Fibroblast of lung (primary cell): ENCODE measurements at regions not wholly inside any gene's neighbourhood (a gene's known extent, or its start where the extent isn't known, plus 50 kb on each side); places are given as distances from the start of the nearest gene placed in this dataset.

Source experiments
- DNase-seq, 2 donors: peaks; one replicate each; pipeline versions ENCODE4 v3.0.0 to v3.0.0-alpha.2; 2010; ENCODE audit warnings: low read depth in 2 of 2
- H2AFZ ChIP-seq: 2 replicates; pipeline ENCODE4 v1.5.1; 2012; ENCODE audit warnings: low read length, control low read depth, inconsistent platforms
- H3K27ac ChIP-seq: 2 replicates; pipeline ENCODE4 v1.5.1; 2011; ENCODE audit warnings: low read length, control low read depth; ENCODE audit not compliant: insufficient read depth
- H3K27me3 ChIP-seq: 2 replicates; pipeline ENCODE4 v1.5.1; 2011; ENCODE audit warnings: mild to moderate bottlenecking, low read length; ENCODE audit not compliant: control insufficient read depth, insufficient read depth
- H3K36me3 ChIP-seq: 2 replicates; pipeline ENCODE4 v1.5.1; 2011; ENCODE audit warnings: low read length; ENCODE audit not compliant: control insufficient read depth, insufficient read depth
- H3K4me1 ChIP-seq: 2 replicates; pipeline ENCODE4 v1.5.1; 2011; ENCODE audit warnings: low read length; ENCODE audit not compliant: control insufficient read depth, insufficient read depth; ENCODE audit errors: extremely low read depth
- H3K4me2 ChIP-seq: 2 replicates; pipeline ENCODE4 v1.5.1; 2011; ENCODE audit warnings: low read length, control low read depth; ENCODE audit not compliant: insufficient read depth; ENCODE audit errors: extremely low read depth
- H3K4me3 ChIP-seq, 4 experiments: fragments of 200-600 bp in 1 of 4; sonication (generic) in 1 of 4; replicated peaks in 1 of 4; 2 replicates each; pipeline ENCODE4 v1.5.1; 2011 to 2016; ENCODE audit warnings: low read length in 4 of 4, low read depth in 3 of 4, mild to moderate bottlenecking in 3 of 4, control low read depth in 2 of 4, inconsistent platforms in 1 of 4, mixed read lengths in 1 of 4; ENCODE audit not compliant: insufficient read depth in 1 of 4; ENCODE audit errors: control extremely low read depth in 1 of 4
- H3K79me2 ChIP-seq: 2 replicates; pipeline ENCODE4 v1.5.1; 2012; ENCODE audit warnings: mild to moderate bottlenecking, low read length, inconsistent platforms; ENCODE audit not compliant: control insufficient read depth, insufficient read depth
- H3K9ac ChIP-seq: 2 replicates; pipeline ENCODE4 v1.5.1; 2011; ENCODE audit warnings: mild to moderate bottlenecking, low read length, control low read depth; ENCODE audit not compliant: insufficient read depth
- H3K9me3 ChIP-seq: 2 replicates; pipeline ENCODE4 v1.5.1; 2012; ENCODE audit warnings: low read depth, low read length; ENCODE audit not compliant: control insufficient read depth, insufficient read depth
- H4K20me1 ChIP-seq: 2 replicates; pipeline ENCODE4 v1.5.1; 2011; ENCODE audit warnings: low read length; ENCODE audit not compliant: control insufficient read depth, insufficient read depth; ENCODE audit errors: extremely low read depth
- EZH2 ChIP-seq: IDR thresholded peaks from 2 replicates; pipeline ENCODE4 v1.5.1; 2012; ENCODE audit warnings: low read length, control low read depth, mild to moderate bottlenecking; ENCODE audit errors: missing control alignments
- TF ChIP-seq, protein P1 (sequence below), 2 donors: IDR thresholded peaks in 1 of 2; conservative IDR thresholded peaks in 1 of 2; 1 replicate in 1 of 2; 2 replicates in 1 of 2; pipeline ENCODE4 v1.5.1; 2011 to 2012; ENCODE audit warnings: low read length in 2 of 2, control low read depth in 1 of 2, inconsistent platforms in 1 of 2, low read depth in 1 of 2, mild to moderate bottlenecking in 1 of 2

- H3K9me3 ChIP-seq: no peaks in the 10 kb centered on the region
- H2AFZ ChIP-seq: no peak overlapping the region
- H3K27me3 ChIP-seq: no peaks in the 10 kb centered on the region
- H3K4me1 ChIP-seq: no peaks in the 10 kb centered on the region
- no peak overlapping the region for H3K4me3 ChIP-seq
- TF ChIP-seq, protein P1, sequence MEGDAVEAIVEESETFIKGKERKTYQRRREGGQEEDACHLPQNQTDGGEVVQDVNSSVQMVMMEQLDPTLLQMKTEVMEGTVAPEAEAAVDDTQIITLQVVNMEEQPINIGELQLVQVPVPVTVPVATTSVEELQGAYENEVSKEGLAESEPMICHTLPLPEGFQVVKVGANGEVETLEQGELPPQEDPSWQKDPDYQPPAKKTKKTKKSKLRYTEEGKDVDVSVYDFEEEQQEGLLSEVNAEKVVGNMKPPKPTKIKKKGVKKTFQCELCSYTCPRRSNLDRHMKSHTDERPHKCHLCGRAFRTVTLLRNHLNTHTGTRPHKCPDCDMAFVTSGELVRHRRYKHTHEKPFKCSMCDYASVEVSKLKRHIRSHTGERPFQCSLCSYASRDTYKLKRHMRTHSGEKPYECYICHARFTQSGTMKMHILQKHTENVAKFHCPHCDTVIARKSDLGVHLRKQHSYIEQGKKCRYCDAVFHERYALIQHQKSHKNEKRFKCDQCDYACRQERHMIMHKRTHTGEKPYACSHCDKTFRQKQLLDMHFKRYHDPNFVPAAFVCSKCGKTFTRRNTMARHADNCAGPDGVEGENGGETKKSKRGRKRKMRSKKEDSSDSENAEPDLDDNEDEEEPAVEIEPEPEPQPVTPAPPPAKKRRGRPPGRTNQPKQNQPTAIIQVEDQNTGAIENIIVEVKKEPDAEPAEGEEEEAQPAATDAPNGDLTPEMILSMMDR (conservative IDR thresholded peaks at IDR 0.05 in 1 of 2, IDR thresholded peaks at IDR 0.05 in 1 of 2; ENCODE audit: low read depth in 1 of 2, low read length in 2 of 2): no peak
- TF ChIP-seq EZH2: no peak
- no peak overlapping the region for H3K4me2 ChIP-seq
- H3K9ac ChIP-seq: no peak overlapping the region
- H3K79me2 ChIP-seq: no peaks in the 10 kb centered on the region
- H3K27ac ChIP-seq: no peak overlapping the region
- H4K20me1 ChIP-seq: no peaks in the 10 kb centered on the region
- no peak for DNase-seq
- no peaks in the 10 kb centered on the region for H3K36me3 ChIP-seq
Measured at GRCh38 chr7:12975412-12975811, 288.0 kb downstream of the ARL4A start.

DNA sequence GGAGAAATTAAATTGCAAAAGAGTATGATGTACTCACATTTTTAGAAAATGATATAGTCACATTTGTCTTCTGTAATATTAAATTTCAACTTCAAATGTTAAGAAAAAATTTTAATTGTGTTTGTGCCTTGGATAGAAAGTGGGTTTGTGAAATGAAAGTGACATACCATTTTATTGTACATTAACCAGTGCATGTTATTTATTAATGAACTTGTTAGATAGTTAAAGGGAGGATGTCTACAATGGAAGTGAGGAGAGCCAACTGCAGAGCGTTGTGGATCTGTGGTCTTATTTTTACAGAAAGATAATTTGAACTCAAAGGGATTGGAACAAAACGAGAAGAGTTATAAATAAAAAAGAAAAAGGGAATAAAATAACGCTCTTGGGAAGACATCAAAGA, 291.7 kb downstream of the ARL4A start:
- Histone ChIP-seq H3K36me3 (no peaks in the 10 kb centered on the region), H3K4me2 (no peak overlapping the region), H2AFZ (no peak overlapping the region), H3K4me3 (no peak overlapping the region), H3K4me1 (no peaks in the 10 kb centered on the region), H4K20me1 (no peaks in the 10 kb centered on the region), H3K27me3 (no peaks in the 10 kb centered on the region), H3K27ac (no peak overlapping the region), H3K79me2 (no peaks in the 10 kb centered on the region), H3K9me3 (no peaks in the 10 kb centered on the region), H3K9ac (no peak overlapping the region)
- no peak for TF ChIP-seq EZH2
- TF ChIP-seq, protein P1 (conservative IDR thresholded peaks at IDR 0.05 in 1 of 2, IDR thresholded peaks at IDR 0.05 in 1 of 2; ENCODE audit: low read depth in 1 of 2, low read length in 2 of 2): no peak
- no peak for DNase-seq

- Histone ChIP-seq H3K9ac (no peak overlapping the region), H3K4me2 (no peak overlapping the region), H2AFZ (no peak overlapping the region), H4K20me1 (no peaks in the 10 kb centered on the region), H3K27ac (no peak overlapping the region), H3K27me3 (no peaks in the 10 kb centered on the region), H3K4me1 (no peaks in the 10 kb centered on the region), H3K79me2 (no peaks in the 10 kb centered on the region), H3K4me3 (no peak overlapping the region), H3K36me3 (no peaks in the 10 kb centered on the region), H3K9me3 (no peaks in the 10 kb centered on the region)
- TF ChIP-seq EZH2: no peak
- TF ChIP-seq, protein P1 (conservative IDR thresholded peaks at IDR 0.05 in 1 of 2, IDR thresholded peaks at IDR 0.05 in 1 of 2; ENCODE audit: low read depth in 1 of 2, low read length in 2 of 2): no peak
- no peak for DNase-seq
Measured at GRCh38 chr7:12982178-12982577, 294.7 kb downstream of the ARL4A start.
